Astrocyte (in vitro differentiated cells and primary cell): ENCODE measurements at regions not wholly inside any gene's neighbourhood (a gene's known extent, or its start where the extent isn't known, plus 50 kb on each side); places are given as distances from the start of the nearest gene placed in this dataset.

Experiments
- DNase-seq: peaks from one replicate; pipeline ENCODE4 v3.0.0-alpha.2; 2010; ENCODE audit warnings: low read depth
- FAIRE-seq: peaks from 2 replicates; lab custom pipeline; 2011; peaks lifted over from hg19 to GRCh38; lab: Jason Lieb, UNC
- H2AFZ ChIP-seq: 2 replicates; pipeline ENCODE4 v1.6.0; 2012; ENCODE audit warnings: low read depth, low read length, inconsistent platforms
- H3K27ac ChIP-seq: 2 replicates; pipeline ENCODE4 v1.5.1; 2011; ENCODE audit warnings: low read depth, low read length, inconsistent platforms
- H3K27me3 ChIP-seq: 2 replicates; pipeline ENCODE4 v1.6.0; 2011; ENCODE audit warnings: low read length, inconsistent platforms; ENCODE audit not compliant: insufficient read depth
- H3K36me3 ChIP-seq: 2 replicates; pipeline ENCODE4 v1.5.1; 2011; ENCODE audit warnings: low read length, inconsistent platforms; ENCODE audit not compliant: insufficient read depth
- H3K4me1 ChIP-seq: 2 replicates; pipeline ENCODE4 v1.5.1; 2011; ENCODE audit warnings: low read length, inconsistent platforms; ENCODE audit not compliant: insufficient read depth
- H3K4me2 ChIP-seq: 2 replicates; pipeline ENCODE4 v1.6.0; 2012; ENCODE audit warnings: low read length, inconsistent platforms
- H3K4me3 ChIP-seq: 2 replicates; pipeline ENCODE4 v1.5.1; 2011; ENCODE audit warnings: low read depth, mild to moderate bottlenecking, low read length, inconsistent platforms; ENCODE audit not compliant: insufficient read depth
- H3K79me2 ChIP-seq: 2 replicates; pipeline ENCODE4 v1.6.0; 2012; ENCODE audit warnings: mild to moderate bottlenecking, low read length, inconsistent platforms; ENCODE audit not compliant: insufficient read depth
- H3K9ac ChIP-seq: 2 replicates; pipeline ENCODE4 v1.6.0; 2012; ENCODE audit warnings: mild to moderate bottlenecking, low read length, inconsistent platforms
- H3K9me3 ChIP-seq: 2 replicates; pipeline ENCODE4 v1.5.1; 2012; ENCODE audit warnings: low read depth, mild to moderate bottlenecking, low read length, inconsistent platforms; ENCODE audit not compliant: insufficient read depth
- H4K20me1 ChIP-seq: 2 replicates; pipeline ENCODE4 v1.6.0; 2012; ENCODE audit warnings: low read length, inconsistent platforms; ENCODE audit not compliant: insufficient read depth
- H3K27ac Mint-ChIP-seq: one replicate; pipeline ENCODE4 v1.8.0; 2021; ENCODE audit warnings: mild to moderate bottlenecking, mixed read lengths; ENCODE audit not compliant: unreplicated experiment
- H3K27me3 Mint-ChIP-seq: one replicate; pipeline ENCODE4 v1.8.0; 2021; ENCODE audit warnings: low read depth, mixed read lengths; ENCODE audit not compliant: unreplicated experiment
- H3K36me3 Mint-ChIP-seq: one replicate; pipeline ENCODE4 v1.8.0; 2021; ENCODE audit warnings: low read depth, mixed read lengths; ENCODE audit not compliant: unreplicated experiment
- H3K4me1 Mint-ChIP-seq: one replicate; pipeline ENCODE4 v1.8.0; 2021; ENCODE audit warnings: low read depth, mixed read lengths; ENCODE audit not compliant: unreplicated experiment
- H3K4me3 Mint-ChIP-seq: one replicate; pipeline ENCODE4 v1.8.0; 2021; ENCODE audit warnings: mild to moderate bottlenecking, moderate library complexity, mixed read lengths; ENCODE audit not compliant: unreplicated experiment
- H3K9me3 Mint-ChIP-seq: one replicate; pipeline ENCODE4 v1.8.0; 2021; ENCODE audit warnings: mild to moderate bottlenecking, mixed read lengths; ENCODE audit not compliant: unreplicated experiment
- EZH2 ChIP-seq: IDR thresholded peaks from 2 replicates; pipeline ENCODE4 v1.6.1; 2012; ENCODE audit warnings: mild to moderate bottlenecking, low read length, inconsistent platforms; ENCODE audit not compliant: insufficient read depth
- TF ChIP-seq, protein P1 (sequence below): IDR thresholded peaks from 2 replicates; pipeline ENCODE4 v1.5.1; 2011; ENCODE audit warnings: low read depth, mild to moderate bottlenecking, inconsistent platforms, low read length, moderate library complexity; ENCODE audit not compliant: insufficient read depth

- no peak overlapping the region for H3K27ac Mint-ChIP-seq
- peaks cover 4% of the 10 kb centered on the region for H3K4me1 Mint-ChIP-seq
- no peak overlapping the region for H3K4me2 ChIP-seq
- H2AFZ ChIP-seq, result no peak overlapping the region
- no peaks in the 10 kb centered on the region for H3K36me3 ChIP-seq
- no peaks in the 10 kb centered on the region for H3K27me3 Mint-ChIP-seq
- DNase-seq, result no peak
- no peaks in the 10 kb centered on the region for H3K27me3 ChIP-seq
- H3K4me3 Mint-ChIP-seq, result no peak overlapping the region
- H3K27ac ChIP-seq, result no peak overlapping the region
- H3K36me3 Mint-ChIP-seq, result no peaks in the 10 kb centered on the region
- H3K4me1 ChIP-seq, result no peaks in the 10 kb centered on the region
- no peak overlapping the region for H3K4me3 ChIP-seq
- H4K20me1 ChIP-seq, result no peaks in the 10 kb centered on the region
- H3K9me3 ChIP-seq, result no peaks in the 10 kb centered on the region
- no peaks in the 10 kb centered on the region for H3K79me2 ChIP-seq
- no peak overlapping the region for H3K9ac ChIP-seq
- FAIRE-seq, result no peak
- no peaks in the 10 kb centered on the region for H3K9me3 Mint-ChIP-seq
- TF ChIP-seq, protein P1, sequence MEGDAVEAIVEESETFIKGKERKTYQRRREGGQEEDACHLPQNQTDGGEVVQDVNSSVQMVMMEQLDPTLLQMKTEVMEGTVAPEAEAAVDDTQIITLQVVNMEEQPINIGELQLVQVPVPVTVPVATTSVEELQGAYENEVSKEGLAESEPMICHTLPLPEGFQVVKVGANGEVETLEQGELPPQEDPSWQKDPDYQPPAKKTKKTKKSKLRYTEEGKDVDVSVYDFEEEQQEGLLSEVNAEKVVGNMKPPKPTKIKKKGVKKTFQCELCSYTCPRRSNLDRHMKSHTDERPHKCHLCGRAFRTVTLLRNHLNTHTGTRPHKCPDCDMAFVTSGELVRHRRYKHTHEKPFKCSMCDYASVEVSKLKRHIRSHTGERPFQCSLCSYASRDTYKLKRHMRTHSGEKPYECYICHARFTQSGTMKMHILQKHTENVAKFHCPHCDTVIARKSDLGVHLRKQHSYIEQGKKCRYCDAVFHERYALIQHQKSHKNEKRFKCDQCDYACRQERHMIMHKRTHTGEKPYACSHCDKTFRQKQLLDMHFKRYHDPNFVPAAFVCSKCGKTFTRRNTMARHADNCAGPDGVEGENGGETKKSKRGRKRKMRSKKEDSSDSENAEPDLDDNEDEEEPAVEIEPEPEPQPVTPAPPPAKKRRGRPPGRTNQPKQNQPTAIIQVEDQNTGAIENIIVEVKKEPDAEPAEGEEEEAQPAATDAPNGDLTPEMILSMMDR, result no peak
- TF ChIP-seq EZH2, result no peak
These were observed 191.5 kb upstream of the BTG1 start for GRCh38 chr12:92337128-92337527.

GRCh38 chr12:92336641-92337040, 191.0 kb upstream of the BTG1 start:
- Mint-ChIP-seq H3K27me3 (no peaks in the 10 kb centered on the region), H3K36me3 (no peaks in the 10 kb centered on the region), H3K4me1 (peaks cover 4% of the 10 kb centered on the region), H3K9me3 (no peaks in the 10 kb centered on the region), H3K4me3 (no peak overlapping the region), H3K27ac (no peak overlapping the region)
- Histone ChIP-seq H3K4me2 (no peak overlapping the region), H3K79me2 (no peaks in the 10 kb centered on the region), H3K9me3 (no peaks in the 10 kb centered on the region), H2AFZ (no peak overlapping the region), H3K27me3 (no peaks in the 10 kb centered on the region), H3K4me1 (no peaks in the 10 kb centered on the region), H3K9ac (no peak overlapping the region), H3K27ac (no peak overlapping the region), H3K36me3 (no peaks in the 10 kb centered on the region), H4K20me1 (no peaks in the 10 kb centered on the region), H3K4me3 (no peak overlapping the region)
- no peak for TF ChIP-seq EZH2
- TF ChIP-seq, protein P1, result no peak
- FAIRE-seq (no peak), DNase-seq (no peak)

DNA sequence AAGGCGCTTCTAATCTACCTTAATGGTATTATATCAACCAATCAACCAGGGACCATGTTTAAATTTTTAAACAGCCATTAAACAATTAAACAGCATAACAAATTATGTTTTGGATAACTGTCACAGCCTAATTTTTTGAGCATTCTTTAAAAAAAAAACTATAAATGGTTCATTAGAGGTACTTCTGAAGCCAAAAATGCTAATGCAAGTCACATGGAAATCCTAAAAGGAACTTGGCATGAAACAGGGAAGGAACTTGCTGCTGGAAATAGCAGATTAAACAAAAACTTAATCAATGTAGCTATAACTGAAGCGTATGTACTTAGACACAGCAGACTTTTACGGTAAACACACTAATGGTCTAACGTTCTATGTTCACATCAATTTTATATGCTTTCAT, 190.2 kb upstream of the BTG1 start:
- no peak for FAIRE-seq
- DNase-seq, result no peak
- Histone ChIP-seq H3K9me3 (no peaks in the 10 kb centered on the region), H3K27me3 (no peaks in the 10 kb centered on the region), H3K4me2 (no peak overlapping the region), H2AFZ (no peak overlapping the region), H3K79me2 (no peaks in the 10 kb centered on the region), H4K20me1 (no peaks in the 10 kb centered on the region), H3K36me3 (no peaks in the 10 kb centered on the region), H3K4me1 (no peaks in the 10 kb centered on the region), H3K27ac (no peak overlapping the region), H3K9ac (no peak overlapping the region), H3K4me3 (no peak overlapping the region)
- Mint-ChIP-seq H3K27ac (no peak overlapping the region), H3K4me3 (no peak overlapping the region), H3K27me3 (no peaks in the 10 kb centered on the region), H3K9me3 (no peaks in the 10 kb centered on the region), H3K36me3 (no peaks in the 10 kb centered on the region), H3K4me1 (peaks cover 4% of the 10 kb centered on the region)
- TF ChIP-seq, protein P1, result no peak
- no peak for TF ChIP-seq EZH2
